NCI-H1417 (cell line): ENCODE measurements at regions not wholly inside any gene's neighbourhood (a gene's known extent, or its start where the extent isn't known, plus 50 kb on each side); places are given as distances from the start of the nearest gene placed in this dataset.
"Not testable (repeated sequence)": the region's sequence is repeated elsewhere in the genome, so short reads cannot be mapped to it uniquely, and the experiment has no call there.

ENCODE experiments used
- DNase-seq, 3 experiments: peaks; one replicate each; lab custom pipeline; 2025; lab: John Stamatoyannopoulos, UW

DNA sequence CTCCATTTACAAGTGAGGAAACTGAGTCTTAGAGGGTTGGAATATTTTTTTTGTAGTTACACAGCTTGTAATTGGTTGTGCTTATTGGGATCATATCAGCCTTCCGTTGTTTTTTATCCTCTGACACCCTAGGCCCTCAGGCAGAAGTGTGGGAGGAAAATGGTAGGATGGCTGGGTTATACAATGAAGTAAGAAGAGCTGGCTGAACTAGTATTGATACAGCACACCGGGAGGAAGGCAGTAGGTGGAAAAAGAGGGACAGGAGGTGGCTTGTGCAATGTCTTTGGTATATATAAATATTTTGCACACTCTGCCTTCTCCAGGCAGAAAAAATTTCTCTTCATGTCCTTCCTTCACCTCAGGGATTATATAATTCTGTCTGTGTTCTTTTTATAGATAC is 214.3 kb upstream of the SGO1 start:
- no peak for DNase-seq

DNA sequence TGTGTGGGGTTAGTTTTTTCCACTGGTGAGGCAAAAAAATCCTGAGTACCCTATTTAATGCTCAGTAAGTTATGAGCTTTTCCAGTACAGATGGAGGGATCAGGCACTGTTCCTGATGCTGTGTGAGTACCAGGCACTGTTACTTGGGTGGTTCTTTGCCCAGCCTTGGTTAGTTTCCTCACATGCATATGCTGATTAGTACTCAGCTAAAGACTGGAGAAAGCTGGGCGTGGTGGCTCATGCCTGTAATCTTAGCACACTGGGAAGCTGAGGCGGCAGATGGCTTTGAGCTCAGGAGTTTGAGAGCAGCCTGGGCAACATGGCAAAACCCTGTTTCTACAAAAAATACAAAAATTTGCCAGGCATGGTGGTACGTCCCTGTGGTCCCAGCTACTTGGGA is 210.3 kb upstream of the SGO1 start:
- DNase-seq: no peak

DNA sequence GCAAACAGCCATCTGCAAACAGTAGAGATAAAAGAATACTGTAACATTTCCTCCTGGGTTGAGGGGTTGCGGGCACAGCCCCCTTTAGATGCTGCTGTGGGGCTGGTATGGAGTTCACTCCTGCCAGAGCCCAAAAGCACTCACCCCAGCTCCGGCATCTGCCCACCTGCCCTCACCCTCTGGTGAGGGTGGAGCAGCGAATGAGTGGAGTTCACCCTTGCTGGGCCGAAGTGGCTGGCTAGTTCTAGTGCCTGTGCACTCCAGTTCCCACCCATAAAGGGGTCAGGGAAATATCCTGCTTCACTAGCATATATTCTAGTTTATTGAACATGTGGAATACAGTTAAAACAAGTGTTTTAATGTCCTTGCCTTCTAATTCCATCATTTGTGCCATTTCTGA is 209.7 kb upstream of the SGO1 start:
- DNase-seq: no peak

DNA sequence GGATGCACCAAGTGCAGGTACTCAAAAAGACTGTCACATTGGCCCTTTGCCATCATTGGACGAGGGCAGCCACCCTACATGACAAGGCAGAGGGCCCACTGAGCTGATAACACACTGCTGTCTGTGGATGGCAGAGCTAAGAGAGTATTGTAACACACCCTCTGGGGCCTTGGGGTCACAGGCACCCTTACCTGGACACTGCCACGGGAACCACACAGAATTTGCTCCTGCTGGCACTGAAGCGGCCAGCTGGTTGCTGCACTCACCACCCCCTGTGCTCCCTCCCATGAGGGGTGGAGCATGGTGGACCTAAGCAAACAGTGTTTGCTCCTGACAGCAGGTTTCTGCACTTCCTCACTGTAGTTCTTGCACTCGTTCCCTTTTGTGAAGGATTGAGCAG is 208.2 kb upstream of the SGO1 start:
- DNase-seq: no peak

DNA sequence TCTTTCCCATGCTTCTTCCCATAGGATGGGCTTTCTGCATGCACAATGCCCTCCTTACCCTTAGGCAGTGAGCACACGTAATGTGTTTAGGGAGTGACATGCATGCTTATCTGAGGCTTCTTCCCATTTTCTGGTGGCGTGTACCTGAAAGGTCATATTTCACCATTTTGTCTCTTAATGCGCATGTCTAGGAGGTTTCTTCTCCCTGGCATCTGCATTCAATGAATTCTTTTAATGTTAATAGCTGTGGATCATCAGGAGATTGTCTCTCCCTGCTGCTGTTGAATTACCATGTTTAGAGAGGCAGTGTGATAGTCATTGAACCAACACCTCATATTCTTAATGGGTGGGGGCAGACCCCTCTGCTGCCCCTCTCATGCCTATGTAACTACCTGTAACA is 205.6 kb upstream of the SGO1 start:
- DNase-seq: no peak

DNA sequence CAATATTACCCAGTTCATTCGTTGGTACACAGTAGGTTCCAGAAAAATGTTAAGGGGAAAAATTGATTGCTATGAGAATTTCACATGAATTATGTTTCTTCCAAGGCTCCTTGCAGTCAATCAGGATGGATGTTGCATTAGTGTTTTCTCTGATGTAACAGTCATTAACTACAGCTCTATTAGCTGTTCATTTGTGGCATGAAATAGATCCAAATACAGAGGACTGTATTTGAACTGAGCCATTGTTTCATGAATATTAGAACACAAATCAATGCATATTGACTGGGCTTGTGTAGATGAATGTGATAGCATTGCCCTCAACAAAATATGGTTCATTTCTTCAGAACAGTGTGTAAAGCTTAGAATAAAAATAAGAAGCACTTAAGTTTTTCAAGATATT is 203.0 kb upstream of the SGO1 start:
- no peak for DNase-seq

DNA sequence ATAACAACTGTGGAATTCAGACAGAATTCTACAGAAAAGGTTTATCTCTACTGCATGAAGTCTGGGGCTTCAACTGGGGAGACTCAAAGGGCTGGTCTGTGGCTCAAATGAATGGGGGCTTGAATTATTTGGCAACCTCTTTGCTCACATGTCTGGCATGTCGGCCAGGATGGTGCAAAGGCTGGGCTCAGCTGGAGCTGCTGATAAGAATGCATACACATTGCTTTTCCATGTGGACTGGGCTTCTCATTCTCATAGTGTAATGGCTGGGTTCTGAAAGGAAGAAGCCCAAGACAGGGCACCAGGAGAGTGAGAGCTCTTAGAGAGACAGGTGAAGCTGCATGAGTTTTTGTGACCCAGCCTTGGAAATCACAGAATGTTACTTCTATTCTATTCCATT is 194.3 kb upstream of the SGO1 start:
- DNase-seq: no peak

DNA sequence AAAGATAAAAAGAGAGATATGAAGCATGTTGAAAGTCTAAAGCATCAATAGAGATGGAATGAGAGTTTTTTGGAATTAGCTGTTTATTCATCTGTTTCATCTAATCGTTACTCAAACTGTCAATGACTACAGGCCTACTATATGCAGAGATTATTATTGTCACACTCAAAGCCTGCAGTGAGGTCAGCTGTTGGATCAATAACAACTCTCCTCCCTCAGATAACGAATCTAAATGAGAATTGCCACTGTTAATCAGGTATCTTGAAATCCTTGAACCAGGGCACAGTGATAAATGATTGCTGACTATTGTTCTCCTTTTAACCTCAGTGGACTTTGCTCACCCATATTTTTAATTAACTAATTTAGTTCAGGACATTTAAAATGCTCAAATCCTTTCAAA is 192.3 kb upstream of the SGO1 start:
- no peak for DNase-seq

DNA sequence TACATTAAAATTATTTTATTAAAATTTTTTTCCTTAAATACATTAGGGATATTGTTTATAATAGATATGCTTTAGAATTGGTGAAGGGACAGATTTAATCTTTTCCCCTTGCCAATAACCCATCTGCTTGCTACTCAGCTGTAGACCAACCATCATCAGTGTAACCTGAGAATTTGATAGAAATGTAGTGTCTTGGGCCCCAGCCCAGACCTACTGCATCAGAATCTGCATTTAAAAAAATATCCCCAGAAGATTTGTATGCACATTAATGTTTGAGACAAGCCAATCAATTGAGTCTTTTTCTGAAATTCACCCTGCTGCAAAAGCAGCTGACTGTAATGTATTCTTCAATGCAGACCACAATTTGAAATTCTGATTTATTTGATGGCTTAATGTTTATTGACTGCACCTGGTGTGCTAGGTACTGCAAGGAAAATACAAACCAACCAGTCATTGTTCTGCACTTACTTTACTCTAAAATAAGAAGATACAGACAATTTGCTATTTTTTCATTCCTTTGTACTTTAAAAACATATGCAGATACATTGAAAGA is 190.7 kb upstream of the SGO1 start:
- no peak for DNase-seq

DNA sequence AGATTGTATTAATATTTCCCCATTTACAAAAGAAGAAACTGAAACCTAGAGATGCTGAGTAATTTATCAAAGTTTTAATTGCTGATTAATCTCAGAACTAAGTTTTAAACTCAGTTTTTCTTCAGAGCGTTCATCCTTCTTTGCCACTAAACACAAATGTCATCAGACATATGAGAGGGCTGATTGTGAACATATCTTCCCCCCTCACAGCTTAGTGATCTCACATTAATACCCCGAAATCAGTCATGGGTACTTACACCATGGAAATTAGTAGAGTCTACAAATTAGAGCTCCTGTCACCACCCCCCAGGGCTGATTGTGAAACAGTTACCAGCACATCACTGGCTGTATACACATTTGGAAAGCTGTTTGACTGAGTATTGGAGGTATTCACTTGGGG is 189.3 kb upstream of the SGO1 start:
- no peak for DNase-seq

DNA sequence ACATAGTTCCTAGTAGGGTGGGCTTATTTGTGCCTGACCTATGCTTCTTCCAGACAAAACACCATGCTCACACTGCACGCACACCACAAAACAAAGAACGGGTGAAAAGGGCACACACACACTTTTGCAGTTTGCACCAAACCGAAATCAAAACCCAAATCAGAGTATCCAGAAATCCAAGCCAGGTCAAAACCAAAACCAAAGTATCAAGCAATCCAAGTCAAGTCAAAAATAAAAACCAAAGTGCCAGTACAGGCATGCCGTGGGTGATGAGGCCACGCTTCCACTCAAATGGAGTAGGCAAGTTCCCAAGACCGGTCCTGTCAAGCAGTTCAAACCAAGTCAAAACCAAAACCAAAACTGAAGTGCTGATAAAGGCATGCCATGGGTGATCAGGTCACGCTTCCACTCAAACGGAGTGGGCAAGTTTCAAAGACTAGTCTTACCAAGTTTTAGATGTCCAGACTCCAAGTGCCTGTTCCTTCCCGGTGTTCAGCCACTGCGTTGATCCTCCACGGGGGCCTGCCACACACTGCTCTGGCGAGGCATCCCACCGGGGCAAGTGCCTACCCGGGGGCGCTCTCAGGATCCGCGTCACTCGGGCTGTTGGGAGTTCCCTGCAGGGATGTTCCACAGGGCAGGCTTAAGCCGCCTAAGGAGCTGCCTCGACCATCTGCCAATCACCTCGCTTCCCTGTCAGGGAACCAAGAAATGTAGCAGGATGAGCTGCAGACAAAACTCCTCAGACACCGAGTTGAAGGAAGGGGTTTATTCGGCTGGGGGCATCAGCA is 184.5 kb upstream of the SGO1 start:
- DNase-seq: not testable (repeated sequence)

DNA sequence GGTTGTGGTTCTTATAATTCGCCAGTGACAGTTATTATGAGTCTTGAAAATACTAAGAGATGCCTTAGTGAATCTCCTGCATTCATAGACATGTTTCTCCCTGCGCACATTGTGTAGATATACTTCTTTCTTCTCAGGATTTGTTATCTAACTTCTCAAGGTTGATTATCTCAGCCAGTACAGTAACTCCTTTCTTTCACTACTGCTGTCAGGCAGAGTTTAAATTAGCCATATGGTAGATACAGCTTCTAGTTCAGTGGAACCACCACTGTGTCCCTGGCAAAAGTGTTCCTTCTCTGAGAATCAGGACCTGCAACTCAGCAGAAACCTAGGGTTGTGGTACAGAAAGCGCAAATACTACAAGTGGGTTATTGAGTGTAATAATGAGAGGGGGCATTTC is 175.0 kb upstream of the SGO1 start:
- DNase-seq: no peak

DNA sequence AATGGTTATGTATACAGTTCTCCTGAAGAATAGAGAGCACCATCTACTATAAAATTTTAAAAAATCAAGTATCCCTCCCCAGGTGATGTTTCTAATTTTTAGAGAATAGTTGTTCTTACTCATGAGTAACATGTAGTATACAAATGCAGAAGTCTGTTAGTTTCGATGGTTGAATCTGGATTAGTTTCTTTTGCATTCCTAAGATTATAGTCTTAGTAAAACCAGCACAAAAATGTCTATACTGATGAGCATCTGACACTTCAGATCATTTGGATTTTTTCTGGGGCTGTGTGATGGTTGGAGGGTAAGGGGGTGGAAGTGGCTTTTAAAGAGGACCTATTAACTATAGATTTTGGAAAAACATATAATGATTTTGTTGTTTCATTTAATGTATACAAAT is 167.3 kb upstream of the SGO1 start:
- DNase-seq: no peak

DNA sequence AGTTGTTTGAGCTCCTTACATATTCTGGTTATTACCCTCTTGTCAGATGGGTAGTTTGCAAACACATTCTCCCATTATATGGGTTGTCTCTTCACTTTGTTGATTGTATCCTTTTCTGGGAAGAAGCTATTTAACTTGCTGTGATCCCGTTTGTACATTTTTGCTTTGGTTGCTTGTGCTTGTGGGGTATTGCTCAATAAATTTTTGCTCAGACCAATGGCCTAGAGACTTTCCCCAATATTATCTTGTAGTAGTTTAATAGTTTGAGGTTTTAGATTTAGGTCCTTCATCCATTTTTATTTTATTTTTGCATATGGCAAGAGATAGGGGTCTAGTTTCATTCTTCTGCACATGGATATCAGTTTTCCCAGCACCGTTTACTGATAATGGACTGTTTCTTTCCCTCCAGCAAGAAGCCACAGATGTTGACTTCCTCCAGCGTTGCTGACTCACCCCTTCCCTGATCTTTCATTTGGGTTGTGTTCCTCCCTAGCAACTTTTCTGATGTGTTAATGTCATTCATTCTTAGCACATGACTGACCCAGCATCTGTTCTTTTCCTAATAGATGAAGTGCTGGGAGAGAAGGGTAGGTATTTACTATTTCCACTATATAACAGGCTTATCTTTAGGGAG is 166.7 kb upstream of the SGO1 start:
- DNase-seq: no peak

DNA sequence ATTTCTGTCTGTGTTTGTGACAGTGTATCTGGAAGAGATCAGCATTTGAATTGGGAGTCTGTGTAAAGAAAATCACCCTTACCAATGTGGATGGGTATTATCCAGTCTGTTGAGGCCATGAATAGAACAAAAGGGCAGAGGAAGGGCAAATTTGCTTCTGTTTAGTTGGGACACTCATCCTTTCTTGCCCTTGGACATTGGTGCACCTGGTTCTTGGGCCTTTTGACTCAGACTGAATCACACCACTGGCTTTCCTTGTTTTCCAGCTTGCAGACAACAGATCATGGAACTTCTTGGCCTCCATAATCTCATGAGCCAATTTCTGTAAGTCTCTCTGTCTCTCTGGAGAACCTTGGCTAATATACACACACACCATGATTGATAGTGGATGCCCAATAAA is 164.4 kb upstream of the SGO1 start:
- no peak for DNase-seq

DNA sequence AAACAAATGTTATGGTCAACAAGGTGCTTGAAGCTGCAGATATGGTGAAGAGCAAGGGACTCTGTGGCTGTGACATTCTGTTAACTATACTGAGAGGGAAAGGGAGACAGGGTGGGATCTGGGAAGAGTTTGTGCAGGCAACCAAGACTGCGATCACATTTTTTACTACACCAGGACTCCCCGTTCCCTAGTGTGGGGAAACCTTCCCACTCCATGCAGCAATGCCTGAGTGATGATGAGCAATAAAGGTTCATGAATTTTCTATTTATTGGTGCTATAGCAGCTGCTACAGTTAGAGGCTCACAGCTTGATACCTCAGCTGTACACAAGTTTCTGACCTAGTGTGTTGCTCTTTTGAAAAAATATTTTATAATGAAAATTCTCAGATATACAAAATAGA is 160.9 kb upstream of the SGO1 start:
- DNase-seq: no peak

DNA sequence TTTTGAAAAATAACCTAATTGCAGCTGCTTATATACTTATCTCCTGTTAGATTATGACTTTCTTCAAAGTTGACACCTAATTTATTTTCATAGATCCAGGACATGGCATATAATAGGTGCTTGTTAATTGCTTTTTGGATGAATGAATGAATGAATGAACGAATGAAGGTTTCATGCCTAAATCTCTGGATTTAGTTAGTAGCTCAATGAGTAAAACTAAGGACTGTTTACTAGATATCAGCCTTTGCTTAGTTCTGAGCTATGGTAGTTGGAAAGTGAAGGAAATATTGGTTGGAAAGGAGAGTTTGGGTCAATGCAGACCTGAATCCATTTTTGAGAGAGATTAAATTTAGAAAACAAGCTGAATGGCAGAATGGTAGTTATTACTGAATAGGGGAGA is 160.4 kb upstream of the SGO1 start:
- no peak for DNase-seq

DNA sequence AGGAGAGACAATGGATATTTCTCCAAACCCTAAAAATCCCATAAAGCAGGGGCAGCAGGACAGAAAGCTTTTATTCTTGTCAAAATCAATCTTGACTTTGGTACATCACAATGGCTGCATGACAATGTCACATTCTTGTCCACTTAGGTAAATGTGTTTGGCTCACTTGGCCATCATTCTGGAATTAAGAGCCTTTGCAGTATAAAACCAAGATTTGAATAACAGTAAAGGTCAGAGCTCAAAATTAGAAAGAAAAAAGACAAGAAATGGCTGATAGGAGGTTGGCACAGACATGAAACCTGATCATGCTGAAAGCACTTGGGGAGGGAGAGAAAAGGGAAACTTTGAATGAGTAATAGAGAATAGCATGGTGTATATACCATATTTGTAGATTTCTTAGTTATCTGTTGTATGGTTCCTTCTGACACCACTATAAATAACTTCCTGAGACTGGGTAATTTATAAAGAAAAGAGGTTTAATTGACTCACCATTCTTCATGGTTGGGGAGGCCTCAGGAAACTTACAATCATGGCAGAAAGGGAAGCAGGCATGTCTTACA is 158.5 kb upstream of the SGO1 start:
- DNase-seq: no peak

DNA sequence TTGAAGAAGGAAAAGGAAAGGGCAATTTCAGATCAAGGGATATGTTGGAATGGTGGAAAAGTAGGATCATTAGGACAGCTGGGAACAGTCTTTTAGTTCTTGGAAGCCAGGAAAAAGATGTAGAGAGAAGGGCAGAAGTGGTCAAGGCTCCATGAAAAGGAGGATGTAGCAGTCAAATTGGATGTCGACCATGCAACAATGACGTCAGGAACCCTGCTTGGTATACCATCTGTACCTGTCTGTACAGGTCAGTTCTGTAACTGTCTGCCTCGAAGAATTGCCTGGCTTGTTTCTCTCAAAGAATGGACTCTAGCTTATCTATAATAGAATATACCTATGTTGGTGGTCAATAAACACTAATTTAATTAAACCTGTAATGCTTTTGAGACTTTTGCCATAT is 157.8 kb upstream of the SGO1 start:
- DNase-seq: no peak

DNA sequence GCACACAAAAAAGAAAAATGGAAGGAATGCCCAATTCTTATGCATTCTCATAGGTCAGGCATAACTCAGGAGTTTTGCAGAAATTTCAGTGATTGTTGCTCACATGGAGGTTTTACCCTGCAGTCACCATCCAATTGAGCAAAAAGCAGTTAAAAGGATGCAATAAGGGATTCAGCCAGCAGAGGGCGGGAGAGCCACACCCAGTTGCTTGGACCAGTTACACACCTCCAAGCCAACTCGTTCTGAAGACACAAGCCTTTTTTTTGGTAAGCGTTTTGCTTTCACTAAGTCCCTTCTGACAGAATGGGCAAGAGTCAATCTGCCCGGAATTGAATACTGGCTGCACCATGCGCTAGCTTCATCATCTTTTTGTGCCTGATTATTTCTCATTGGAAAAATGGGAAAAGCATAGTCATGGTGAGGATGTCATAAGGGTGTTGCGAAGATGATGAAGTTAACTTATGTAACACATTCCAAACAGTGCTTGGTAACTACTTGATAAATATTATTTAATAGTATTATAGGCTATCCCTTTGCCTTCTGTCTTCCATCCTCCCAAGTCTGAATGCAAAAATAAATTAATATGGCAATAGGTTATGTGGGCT is 154.4 kb upstream of the SGO1 start:
- DNase-seq: peak; percentile 54 to 75 (median 56)

DNA sequence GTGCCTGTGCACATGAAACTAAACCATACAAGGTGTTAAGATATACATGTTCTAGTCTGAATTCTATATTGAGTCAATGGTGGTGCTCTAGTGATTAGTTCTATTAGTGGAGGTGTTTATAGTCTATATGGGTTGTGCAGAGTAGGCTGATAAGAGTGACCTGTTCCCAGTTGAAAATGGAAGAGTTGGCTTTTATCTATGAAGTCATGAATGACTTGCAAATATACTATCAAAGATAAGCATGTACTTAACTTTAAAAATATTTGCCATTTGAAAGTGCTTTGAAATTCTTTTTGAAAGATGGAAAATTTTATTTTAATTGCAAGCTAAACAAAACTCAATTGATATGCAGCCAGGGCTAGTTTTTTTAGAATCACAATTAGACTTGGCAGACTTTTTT is 150.6 kb upstream of the SGO1 start:
- no peak for DNase-seq

DNA sequence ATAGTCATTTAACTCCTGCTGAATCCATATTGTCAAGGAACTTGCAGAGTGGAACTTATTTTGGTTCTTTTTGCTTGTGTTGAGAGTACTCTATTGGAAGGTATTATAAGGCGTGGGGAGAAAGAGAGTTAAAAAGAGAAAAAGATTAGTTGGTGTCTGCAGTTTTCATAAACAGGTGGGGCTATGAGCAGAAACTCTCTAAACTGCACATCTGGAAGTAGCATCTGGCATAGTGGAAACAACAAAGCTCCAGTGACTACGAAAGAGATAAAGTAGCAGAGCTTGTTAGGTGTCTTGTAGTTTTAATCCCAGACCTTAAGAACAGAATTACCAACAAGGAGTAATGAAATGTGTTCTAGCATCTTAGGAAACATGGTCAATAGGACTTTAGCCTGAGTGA is 148.8 kb upstream of the SGO1 start:
- DNase-seq: no peak

DNA sequence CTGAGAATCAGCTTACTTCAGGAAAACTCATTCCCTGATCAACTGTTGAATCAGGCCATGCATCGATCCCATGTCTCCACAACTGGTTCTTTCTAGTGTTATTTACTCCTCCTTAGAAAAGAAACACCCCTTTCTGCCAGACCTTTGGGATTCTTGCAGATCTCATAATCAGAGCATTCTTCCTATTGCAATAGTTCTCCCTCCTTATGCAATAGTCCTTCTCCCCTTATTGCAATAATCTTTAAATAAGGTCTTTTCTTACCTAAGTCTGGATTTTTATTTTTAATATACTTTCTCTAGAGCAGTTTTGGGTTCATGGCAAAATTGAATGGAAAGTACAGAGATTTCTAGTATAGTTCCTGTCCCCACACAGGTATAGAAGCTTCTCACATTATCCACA is 141.9 kb upstream of the SGO1 start:
- DNase-seq: no peak
